AG04449 (cell line): ENCODE measurements at regions not wholly inside any gene's neighbourhood (a gene's known extent, or its start where the extent isn't known, plus 50 kb on each side); places are given as distances from the start of the nearest gene placed in this dataset.

Experiments used
- CTCF ChIA-PET: fragments of 350-600 bp; formaldehyde crosslinking; extraction: SDS; loops from one replicate; lab custom pipeline; 2021; ENCODE audit warnings: antibody characterized with exemption; lab: Yijun Ruan, JAX
- POLR2A ChIA-PET: fragments of 400-600, 350-600 bp; formaldehyde crosslinking; extraction: SDS; loops from one replicate; lab custom pipeline; 2020; ENCODE audit warnings: antibody characterized with exemption, inconsistent platforms; lab: Yijun Ruan, JAX
- DNase-seq: peaks from one replicate; pipeline ENCODE4 v3.0.0-alpha.2; 2010; ENCODE audit warnings: low read depth, low spot score
- H3K4me3 ChIP-seq: 2 replicates; pipeline ENCODE4 v1.5.1; 2011; ENCODE audit warnings: low read depth, mild to moderate bottlenecking, control low read depth, low read length
- CTCF ChIP-seq: IDR thresholded peaks from one replicate; pipeline ENCODE4 v1.5.1; 2011; ENCODE audit warnings: mild to moderate bottlenecking, moderate library complexity, low read length, control low read depth, inconsistent platforms; ENCODE audit not compliant: insufficient read depth; ENCODE audit errors: missing control alignments

- POLR2A ChIA-PET, result no interaction called here
- no peak for TF ChIP-seq CTCF
- no peak overlapping the region for H3K4me3 ChIP-seq
- CTCF ChIA-PET, result no interaction called here
- DNase-seq, result no peak
Measured at GRCh38 chr13:111856571-111856970, 210.4 kb upstream of the SOX1 start.

- POLR2A ChIA-PET, result no interaction called here
- TF ChIP-seq CTCF, result no peak
- H3K4me3 ChIP-seq, result no peak overlapping the region
- CTCF ChIA-PET, result no interaction called here
- no peak for DNase-seq
Measured at GRCh38 chr13:111857336-111857735, 209.6 kb upstream of the SOX1 start.

- no peak for DNase-seq
- ChIA-PET CTCF (no interaction called here), POLR2A (no interaction called here)
- no peak overlapping the region for H3K4me3 ChIP-seq
- TF ChIP-seq CTCF, result no peak
Measured at GRCh38 chr13:111857846-111858560, 208.9 kb upstream of the SOX1 start.

GRCh38 chr13:111858571-111858970 lies 208.4 kb upstream of the SOX1 start:
- no peak overlapping the region for H3K4me3 ChIP-seq
- no peak for TF ChIP-seq CTCF
- DNase-seq, result no peak
- CTCF ChIA-PET, result no interaction called here
- POLR2A ChIA-PET, result no interaction called here

- DNase-seq, result no peak
- POLR2A ChIA-PET, result no interaction called here
- CTCF ChIA-PET, result no interaction called here
- no peak for TF ChIP-seq CTCF
- no peak overlapping the region for H3K4me3 ChIP-seq
Measured at GRCh38 chr13:111859354-111860230, 207.4 kb upstream of the SOX1 start.

GRCh38 chr13:111860231-111860552 lies 206.8 kb upstream of the SOX1 start:
- DNase-seq, result no peak
- ChIA-PET POLR2A (no interaction called here), CTCF (no interaction called here)
- no peak overlapping the region for H3K4me3 ChIP-seq
- no peak for TF ChIP-seq CTCF
